A549 (cell line): ENCODE measurements at regions not wholly inside any gene's neighbourhood (a gene's known extent, or its start where the extent isn't known, plus 50 kb on each side); places are given as distances from the start of the nearest gene placed in this dataset.

Experiments used
- ATAC-seq, 2 experiments: fragments of 200-7000 bp in 1 of 2; fragments of >200 bp in 1 of 2; cut with Nextera tagmentation in 1 of 2; cut with Tn5 transposase in 1 of 2; 3 replicates each; pipeline versions ENCODE4 v1.8.0 to v1.9.1; 2018 to 2020; ENCODE audit warnings: mild to moderate bottlenecking in 1 of 2, moderate library complexity in 1 of 2
- CTCF ChIA-PET: fragments of 300-600 bp; sonication (Branson Sonifier 250); formaldehyde crosslinking; extraction: SDS; loops from one replicate; lab custom pipeline; 2021; ENCODE audit warnings: antibody characterized with exemption, inconsistent platforms; lab: Yijun Ruan, JAX
- POLR2A ChIA-PET: fragments of 350-600 bp; formaldehyde crosslinking; extraction: SDS; loops from one replicate; lab custom pipeline; 2021; ENCODE audit warnings: antibody characterized with exemption, inconsistent platforms; lab: Yijun Ruan, JAX
- DNase-seq, 2 experiments: peaks; one replicate each; pipeline versions ENCODE4 v3.0.0 to v3.0.0-alpha.2; 2011 to 2016; ENCODE audit warnings: low read depth in 1 of 2, low spot score in 1 of 2
- FAIRE-seq: peaks from 2 replicates; lab custom pipeline; 2011; peaks lifted over from hg19 to GRCh38; lab: Jason Lieb, UNC
- H3K27ac ChIP-seq, 2 experiments: fragments of >200 bp; sonication (Bioruptor Twin); formaldehyde crosslinking; 3 replicates each; pipeline ENCODE4 v1.5.1; 2016 to 2017
- H3K4me1 ChIP-seq: fragments of >200 bp; sonication (Bioruptor Twin); formaldehyde crosslinking; 3 replicates; pipeline ENCODE4 v1.6.1; 2016
- H3K4me2 ChIP-seq: fragments of >200 bp; sonication (Bioruptor Twin); formaldehyde crosslinking; 3 replicates; pipeline ENCODE4 v1.6.1; 2016
- H3K4me3 ChIP-seq: fragments of >200 bp; sonication (Bioruptor Twin); formaldehyde crosslinking; 3 replicates; pipeline ENCODE4 v1.5.1; 2016
- H3K9me3 ChIP-seq: fragments of >200 bp; sonication (Bioruptor Twin); formaldehyde crosslinking; 3 replicates; pipeline ENCODE4 v1.6.1; 2016
- CBX2 ChIP-seq: fragments of 200-600 bp; sonication (generic); IDR thresholded peaks from 2 replicates; pipeline ENCODE4 v1.6.1; 2016; ENCODE audit warnings: low read depth, mild to moderate bottlenecking, borderline replicate concordance
- E2F6 ChIP-seq: IDR thresholded peaks from 2 replicates; pipeline ENCODE4 v1.6.1; 2012; ENCODE audit warnings: low read depth, borderline replicate concordance
- ESRRA ChIP-seq: fragments of 150-350 bp; IDR thresholded peaks from 2 replicates; pipeline ENCODE4 v1.6.1; 2014; ENCODE audit warnings: mild to moderate bottlenecking, low read length, borderline replicate concordance
- FOSB ChIP-seq: fragments of 250-450 bp; sonication (Bioruptor Pico); IDR thresholded peaks from 2 replicates; pipeline ENCODE4 v1.5.0; 2020; ENCODE audit warnings: mild to moderate bottlenecking, moderate library complexity
- GATA3 ChIP-seq: IDR thresholded peaks from 2 replicates; pipeline ENCODE4 v1.6.1; 2012; ENCODE audit warnings: borderline replicate concordance
- HEYL ChIP-seq: fragments of 250-450 bp; sonication (Bioruptor Pico); IDR thresholded peaks from 2 replicates; pipeline ENCODE4 v1.8.0; 2021; ENCODE audit warnings: mild to moderate bottlenecking, moderate library complexity
- HOXA7 ChIP-seq: fragments of 250-450 bp; sonication (Bioruptor Pico); IDR thresholded peaks from 2 replicates; pipeline ENCODE4 v1.5.0; 2020; ENCODE audit warnings: mild to moderate bottlenecking, moderate library complexity
- HOXB5 ChIP-seq: fragments of 250-450 bp; sonication (Bioruptor Pico); IDR thresholded peaks from 2 replicates; pipeline ENCODE4 v1.5.0; 2020; ENCODE audit warnings: mild to moderate bottlenecking, moderate library complexity
- MAX ChIP-seq: IDR thresholded peaks from 2 replicates; pipeline ENCODE4 v1.6.1; 2012
- MAZ ChIP-seq: fragments of 150-350 bp; IDR thresholded peaks from 2 replicates; pipeline ENCODE4 v1.6.1; 2014; ENCODE audit warnings: antibody characterized with exemption, low read depth, low read length, borderline replicate concordance
- PBX3 ChIP-seq: IDR thresholded peaks from 2 replicates; pipeline ENCODE4 v1.6.1; 2012
- POLR2A ChIP-seq: IDR thresholded peaks from 2 replicates; pipeline ENCODE4 v1.6.1; 2012; ENCODE audit warnings: mild to moderate bottlenecking, low read length
- POLR2AphosphoS2 ChIP-seq: conservative IDR thresholded peaks from 2 replicates; pipeline ENCODE4 v1.6.1; 2012; ENCODE audit warnings: low read length, improper control_type of control experiment, inconsistent platforms
- RFX5 ChIP-seq: fragments of 450-650 bp; IDR thresholded peaks from 2 replicates; pipeline ENCODE4 v1.7.1; 2014; ENCODE audit warnings: antibody characterized with exemption, mild to moderate bottlenecking, moderate library complexity
- TP53 ChIP-seq: fragments of 250-450 bp; sonication (Bioruptor Pico); IDR thresholded peaks from 2 replicates; pipeline ENCODE4 v1.5.0; 2021; ENCODE audit warnings: mild to moderate bottlenecking, moderate library complexity
- ZSCAN20 ChIP-seq: fragments of 250-450 bp; sonication (Bioruptor Pico); IDR thresholded peaks from 2 replicates; pipeline ENCODE4 v1.8.0; 2022; ENCODE audit warnings: mild to moderate bottlenecking, moderate library complexity
- WGBS: methylation state at CpG from one replicate; pipeline ENCODE4 v1.1.6; 2017; ENCODE audit errors: missing lambda C conversion rate; 5-methylcytosine and 5-hydroxymethylcytosine counted together
- TF ChIP-seq, protein P1 (sequence below): fragments of 450-650 bp; IDR thresholded peaks from 2 replicates; pipeline ENCODE4 v1.6.1; 2014; ENCODE audit warnings: antibody characterized with exemption
- TF ChIP-seq, protein P2 (sequence below): fragments of >200 bp; sonication (Bioruptor Twin); formaldehyde crosslinking; IDR thresholded peaks from 3 replicates; pipeline ENCODE4 v1.6.1; 2016
- TF ChIP-seq, protein P3 (sequence below): fragments of 150-350 bp; IDR thresholded peaks from 2 replicates; pipeline ENCODE4 v1.6.1; 2014; ENCODE audit warnings: low read depth, mild to moderate bottlenecking, low read length

- 26% methylated on average over 9 of the region's 9 CpGs for WGBS
- no peak for FAIRE-seq
- TF ChIP-seq FOSB (CRISPR knock-in tag) (no peak), MAX (no peak), HEYL (CRISPR knock-in tag) (no peak), ZSCAN20 (no peak), ESRRA (no peak), POLR2AphosphoS2 (no peak), RFX5 (no peak), GATA3 (no peak), E2F6 (no peak), HOXB5 (CRISPR knock-in tag) (no peak), TP53 (CRISPR knock-in tag) (no peak), POLR2A (no peak)
- TF ChIP-seq, protein P1, sequence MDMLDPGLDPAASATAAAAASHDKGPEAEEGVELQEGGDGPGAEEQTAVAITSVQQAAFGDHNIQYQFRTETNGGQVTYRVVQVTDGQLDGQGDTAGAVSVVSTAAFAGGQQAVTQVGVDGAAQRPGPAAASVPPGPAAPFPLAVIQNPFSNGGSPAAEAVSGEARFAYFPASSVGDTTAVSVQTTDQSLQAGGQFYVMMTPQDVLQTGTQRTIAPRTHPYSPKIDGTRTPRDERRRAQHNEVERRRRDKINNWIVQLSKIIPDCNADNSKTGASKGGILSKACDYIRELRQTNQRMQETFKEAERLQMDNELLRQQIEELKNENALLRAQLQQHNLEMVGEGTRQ = no peak
- TF ChIP-seq, protein P2, sequence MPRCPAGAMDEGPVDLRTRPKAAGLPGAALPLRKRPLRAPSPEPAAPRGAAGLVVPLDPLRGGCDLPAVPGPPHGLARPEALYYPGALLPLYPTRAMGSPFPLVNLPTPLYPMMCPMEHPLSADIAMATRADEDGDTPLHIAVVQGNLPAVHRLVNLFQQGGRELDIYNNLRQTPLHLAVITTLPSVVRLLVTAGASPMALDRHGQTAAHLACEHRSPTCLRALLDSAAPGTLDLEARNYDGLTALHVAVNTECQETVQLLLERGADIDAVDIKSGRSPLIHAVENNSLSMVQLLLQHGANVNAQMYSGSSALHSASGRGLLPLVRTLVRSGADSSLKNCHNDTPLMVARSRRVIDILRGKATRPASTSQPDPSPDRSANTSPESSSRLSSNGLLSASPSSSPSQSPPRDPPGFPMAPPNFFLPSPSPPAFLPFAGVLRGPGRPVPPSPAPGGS = no peak
- TF ChIP-seq, protein P3, sequence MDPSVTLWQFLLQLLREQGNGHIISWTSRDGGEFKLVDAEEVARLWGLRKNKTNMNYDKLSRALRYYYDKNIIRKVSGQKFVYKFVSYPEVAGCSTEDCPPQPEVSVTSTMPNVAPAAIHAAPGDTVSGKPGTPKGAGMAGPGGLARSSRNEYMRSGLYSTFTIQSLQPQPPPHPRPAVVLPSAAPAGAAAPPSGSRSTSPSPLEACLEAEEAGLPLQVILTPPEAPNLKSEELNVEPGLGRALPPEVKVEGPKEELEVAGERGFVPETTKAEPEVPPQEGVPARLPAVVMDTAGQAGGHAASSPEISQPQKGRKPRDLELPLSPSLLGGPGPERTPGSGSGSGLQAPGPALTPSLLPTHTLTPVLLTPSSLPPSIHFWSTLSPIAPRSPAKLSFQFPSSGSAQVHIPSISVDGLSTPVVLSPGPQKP = no peak
- ChIA-PET CTCF (interaction anchor here (0.6 kb wide), 1 partner anchor 33 kb away, joined by 4 read pairs; no protein-coding TSS in a partner anchor), POLR2A (no interaction called here)
- Histone ChIP-seq H3K4me3 (no peak overlapping the region), H3K4me1 (no peaks in the 10 kb centered on the region), H3K27ac (no peak overlapping the region), H3K4me2 (no peak overlapping the region), H3K9me3 (no peaks in the 10 kb centered on the region)
- ATAC-seq = no peak
- no peak for DNase-seq
Observed at GRCh38 chr10:28463676-28464395, 69.1 kb upstream of the WAC start.

DNA sequence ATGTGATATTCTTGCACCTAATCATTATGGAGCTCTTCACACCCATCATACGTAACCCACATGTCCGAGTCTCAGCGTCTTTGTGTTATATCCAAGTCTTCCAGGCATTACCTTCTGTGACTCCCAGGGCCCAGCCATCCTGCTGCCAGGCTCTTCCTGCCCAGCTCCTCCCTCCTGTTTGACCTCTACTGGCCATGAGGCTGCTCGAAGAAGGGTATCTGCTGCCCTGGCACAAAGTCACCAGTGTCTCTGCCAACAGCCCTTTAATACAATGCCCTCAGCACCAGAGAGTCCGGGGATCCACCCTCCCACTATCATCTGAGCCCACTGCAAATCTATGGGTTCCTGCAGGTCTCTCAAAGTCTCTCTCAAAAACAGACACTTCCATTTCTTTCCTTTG, 65.3 kb upstream of the WAC start:
- TF ChIP-seq CBX2 (no peak), HOXA7 (CRISPR knock-in tag) (no peak), MAZ (no peak), PBX3 (no peak)
- 61% methylated on average over 5 of the region's 5 CpGs for WGBS
- Histone ChIP-seq H3K9me3 (no peaks in the 10 kb centered on the region), H3K27ac (no peak overlapping the region), H3K4me2 (no peak overlapping the region), H3K4me1 (no peaks in the 10 kb centered on the region), H3K4me3 (no peak overlapping the region)
- DNase-seq (no peak), ATAC-seq (no peak), FAIRE-seq (no peak)
- CTCF ChIA-PET = no interaction called here
- POLR2A ChIA-PET = no interaction called here
